PC-3 (cell line): ENCODE measurements at regions not wholly inside any gene's neighbourhood (a gene's known extent, or its start where the extent isn't known, plus 50 kb on each side); places are given as distances from the start of the nearest gene placed in this dataset.

Source experiments
- ATAC-seq: fragments of 200-7000 bp; cut with Tn5 transposase; 2 replicates; pipeline ENCODE4 v1.9.1; 2020; ENCODE audit warnings: mild to moderate bottlenecking, moderate library complexity
- BruUV-seq: library from RNA; stranded (reverse); fragments of 400-500 nt; replicated peaks from 2 replicates; lab custom pipeline; 2021; lab: Mats Ljungman, UMichigan
- CTCF ChIA-PET: fragments of 300-600 bp; sonication (Branson Sonifier 250); formaldehyde crosslinking; loops from one replicate; lab custom pipeline; 2022; ENCODE audit warnings: antibody characterized with exemption; lab: Charles Lee
- POLR2A ChIA-PET: fragments of 300-600 bp; sonication (Branson Sonifier 250); formaldehyde crosslinking; loops from one replicate; lab custom pipeline; 2022; ENCODE audit warnings: antibody characterized with exemption; ENCODE audit not compliant: unreplicated experiment; lab: Charles Lee
- DNase-seq: peaks from one replicate; pipeline ENCODE4 v3.0.0-alpha.2; 2015
- H2AFZ ChIP-seq: fragments of 300-600 bp; sonication (generic); 2 replicates; pipeline ENCODE4 v1.6.0; 2016; ENCODE audit warnings: antibody characterized with exemption, low read length
- H3F3A ChIP-seq: fragments of 300-600 bp; sonication (generic); one replicate; pipeline ENCODE4 v1.6.0; 2017; ENCODE audit warnings: antibody characterized with exemption, low read length, control low read depth, mild to moderate bottlenecking; ENCODE audit not compliant: unreplicated experiment
- H3K27ac ChIP-seq: fragments of 300-600 bp; sonication (generic); 2 replicates; pipeline ENCODE4 v1.5.1; 2016; ENCODE audit warnings: mild to moderate bottlenecking, low read length
- H3K27me3 ChIP-seq: fragments of 300-600 bp; sonication (generic); 2 replicates; pipeline ENCODE4 v1.6.1; 2016; ENCODE audit warnings: low read length, mixed read lengths
- H3K36me3 ChIP-seq: fragments of 300-600 bp; sonication (generic); 2 replicates; pipeline ENCODE4 v1.6.1; 2016; ENCODE audit warnings: low read depth, mixed run types, low read length, mixed read lengths
- H3K4me1 ChIP-seq: fragments of 300-600 bp; sonication (generic); 2 replicates; pipeline ENCODE4 v1.5.1; 2016; ENCODE audit warnings: low read length; ENCODE audit not compliant: insufficient read depth
- H3K4me2 ChIP-seq: fragments of 300-600 bp; sonication (generic); 2 replicates; pipeline ENCODE4 v1.6.0; 2016; ENCODE audit warnings: low read length
- H3K4me3 ChIP-seq: fragments of 300-600 bp; sonication (generic); 2 replicates; pipeline ENCODE4 v1.5.1; 2016; ENCODE audit warnings: mild to moderate bottlenecking, low read length, mixed read lengths
- H3K79me2 ChIP-seq: fragments of 300-600 bp; sonication (generic); 2 replicates; pipeline ENCODE4 v1.6.1; 2017; ENCODE audit warnings: low read length, mixed read lengths
- H3K9ac ChIP-seq: fragments of 300-600 bp; sonication (generic); 2 replicates; pipeline ENCODE4 v1.6.0; 2016; ENCODE audit warnings: mild to moderate bottlenecking, low read length
- H3K9me2 ChIP-seq: fragments of 300-600 bp; sonication (generic); replicated peaks from 2 replicates; pipeline ENCODE4 v1.6.1; 2016; ENCODE audit warnings: mixed run types, low read length, mixed read lengths
- H3K9me3 ChIP-seq: fragments of 300-600 bp; sonication (generic); 2 replicates; pipeline ENCODE4 v1.6.1; 2016; ENCODE audit warnings: low read length, mixed read lengths
- H4K20me1 ChIP-seq: fragments of 300-600 bp; sonication (generic); 2 replicates; pipeline ENCODE4 v1.6.1; 2016; ENCODE audit warnings: low read length, mixed read lengths
- CTCF ChIP-seq: fragments of 300-600 bp; sonication (generic); conservative IDR thresholded peaks from 2 replicates; pipeline ENCODE4 v1.5.1; 2017; ENCODE audit warnings: antibody characterized with exemption, low read depth, mild to moderate bottlenecking, low read length
- EZH2 ChIP-seq: fragments of 300-600 bp; sonication (generic); IDR thresholded peaks from one replicate; pipeline ENCODE4 v1.6.1; 2017; ENCODE audit warnings: antibody characterized with exemption, mild to moderate bottlenecking, low read length; ENCODE audit not compliant: unreplicated experiment
- EZH2phosphoT487 ChIP-seq: fragments of 300-600 bp; sonication (generic); IDR thresholded peaks from 2 replicates; pipeline ENCODE4 v1.6.1; 2018; ENCODE audit warnings: mild to moderate bottlenecking, antibody characterized with exemption, low read length, borderline replicate concordance
- intact Hi-C: fragments of 100-400 bp; cut with micrococcal nuclease; formaldehyde crosslinking; loops from 2 replicates; pipeline ENCODE4 v1.9.0; 2023

GRCh38 chr2:207403950-207404349 lies 125.8 kb upstream of the CREB1 start:
- Histone ChIP-seq H3K79me2 (no peaks in the 10 kb centered on the region), H3K36me3 (no peaks in the 10 kb centered on the region), H3K9me2 (no peaks in the 10 kb centered on the region), H3K27ac (no peak overlapping the region), H3K9me3 (no peaks in the 10 kb centered on the region), H3K4me3 (no peak overlapping the region), H3K4me2 (no peak overlapping the region), H3K9ac (no peak overlapping the region), H3K27me3 (no peaks in the 10 kb centered on the region), H3K4me1 (peaks cover 13% of the 10 kb centered on the region), H2AFZ (no peak overlapping the region), H4K20me1 (no peaks in the 10 kb centered on the region), H3F3A (no peaks in the 10 kb centered on the region)
- intact Hi-C loops: no loop called here
- CTCF ChIA-PET: no interaction called here
- POLR2A ChIA-PET: no interaction called here
- no TSS peak for BruUV-seq
- TF ChIP-seq CTCF (no peak), EZH2 (no peak), EZH2phosphoT487 (no peak)
- no peak for ATAC-seq
- no peak for DNase-seq

GRCh38 chr2:207405150-207405549 lies 124.6 kb upstream of the CREB1 start:
- Histone ChIP-seq H4K20me1 (no peaks in the 10 kb centered on the region), H3K36me3 (no peaks in the 10 kb centered on the region), H2AFZ (no peak overlapping the region), H3K9me3 (no peaks in the 10 kb centered on the region), H3K4me3 (no peak overlapping the region), H3K4me2 (no peak overlapping the region), H3K27me3 (no peaks in the 10 kb centered on the region), H3F3A (no peaks in the 10 kb centered on the region), H3K9ac (no peak overlapping the region), H3K9me2 (no peaks in the 10 kb centered on the region), H3K4me1 (peaks cover 22% of the 10 kb centered on the region), H3K79me2 (no peaks in the 10 kb centered on the region), H3K27ac (no peak overlapping the region)
- no TSS peak for BruUV-seq
- ChIA-PET POLR2A (no interaction called here), CTCF (no interaction called here)
- DNase-seq (no peak), ATAC-seq (no peak)
- intact Hi-C loops: no loop called here
- TF ChIP-seq EZH2 (no peak), CTCF (no peak), EZH2phosphoT487 (no peak)

GRCh38 chr2:207408086-207408794 lies 121.5 kb upstream of the CREB1 start:
- H3K36me3 ChIP-seq: no peaks in the 10 kb centered on the region
- no peaks in the 10 kb centered on the region for H3K27me3 ChIP-seq
- peak; percentile 93 for DNase-seq
- ATAC-seq: peak; percentile 95
- H3K9me2 ChIP-seq: no peaks in the 10 kb centered on the region
- H3K4me1 ChIP-seq: peaks cover 22% of the 10 kb centered on the region
- H3K9me3 ChIP-seq: no peaks in the 10 kb centered on the region
- H3F3A ChIP-seq: no peaks in the 10 kb centered on the region
- BruUV-seq: no TSS peak
- peak overlapping the region; percentile 11; the same call in 1 of the 2 replicates for H3K4me3 ChIP-seq
- H3K79me2 ChIP-seq: no peaks in the 10 kb centered on the region
- ChIA-PET CTCF (no interaction called here), POLR2A (interaction anchor here (0.5 kb wide), 1 partner anchor 10 kb away, joined by 3 read pairs; no protein-coding TSS in a partner anchor)
- TF ChIP-seq CTCF: no peak
- no peak for TF ChIP-seq EZH2phosphoT487
- no peak for TF ChIP-seq EZH2
- intact Hi-C loops: no loop called here
- H2AFZ ChIP-seq: peak overlapping the region; percentile 46
- peak overlapping the region; percentile 56 for H3K4me2 ChIP-seq
- H3K9ac ChIP-seq: peak overlapping the region; percentile 26; the same call in 1 of the 2 replicates
- H3K27ac ChIP-seq: peak overlapping the region; percentile 45
- H4K20me1 ChIP-seq: no peaks in the 10 kb centered on the region
